Activated CD8-positive, alpha-beta T cell treated with anti-CD3 and anti-CD28 coated beads, Interleukin-2, amount 10 ng/mL, durations not matched to agents 7 days and 5 days (primary cell): ENCODE measurements at regions not wholly inside any gene's neighbourhood (a gene's known extent, or its start where the extent isn't known, plus 50 kb on each side); places are given as distances from the start of the nearest gene placed in this dataset.

Experiments used
- ATAC-seq: fragments of 150-1000 bp; cut with Tn5 transposase; one replicate; pipeline ENCODE4 v1.10.0; 2021; ENCODE audit warnings: moderate library complexity
- CTCF ChIA-PET: fragments of 350-600 bp; sonication (Branson Sonifier 250); formaldehyde crosslinking; loops from one replicate; lab custom pipeline; 2021; ENCODE audit warnings: antibody characterized with exemption; lab: Charles Lee
- POLR2A ChIA-PET: fragments of 350-600 bp; sonication (Branson Sonifier 250); formaldehyde crosslinking; loops from one replicate; lab custom pipeline; 2021; ENCODE audit warnings: antibody characterized with exemption; lab: Charles Lee
- DNase-seq: peaks from one replicate; pipeline ENCODE4 v3.0.0-alpha.2; 2020
- H3K27ac Mint-ChIP-seq: one replicate; pipeline ENCODE4 v1.8.0; 2021; ENCODE audit warnings: mild to moderate bottlenecking, mixed read lengths
- H3K27me3 Mint-ChIP-seq: one replicate; pipeline ENCODE4 v1.8.0; 2021; ENCODE audit warnings: low read depth, mixed read lengths
- H3K36me3 Mint-ChIP-seq: one replicate; pipeline ENCODE4 v1.8.0; 2021; ENCODE audit warnings: low read depth, mixed read lengths
- H3K4me1 Mint-ChIP-seq: one replicate; pipeline ENCODE4 v1.8.0; 2021; ENCODE audit warnings: low read depth, mixed read lengths
- H3K4me3 Mint-ChIP-seq: one replicate; pipeline ENCODE4 v1.8.0; 2021; ENCODE audit warnings: mild to moderate bottlenecking, mixed read lengths
- H3K9me3 Mint-ChIP-seq: one replicate; pipeline ENCODE4 v1.8.0; 2022; ENCODE audit warnings: mixed read lengths; ENCODE audit not compliant: insufficient read depth

DNA sequence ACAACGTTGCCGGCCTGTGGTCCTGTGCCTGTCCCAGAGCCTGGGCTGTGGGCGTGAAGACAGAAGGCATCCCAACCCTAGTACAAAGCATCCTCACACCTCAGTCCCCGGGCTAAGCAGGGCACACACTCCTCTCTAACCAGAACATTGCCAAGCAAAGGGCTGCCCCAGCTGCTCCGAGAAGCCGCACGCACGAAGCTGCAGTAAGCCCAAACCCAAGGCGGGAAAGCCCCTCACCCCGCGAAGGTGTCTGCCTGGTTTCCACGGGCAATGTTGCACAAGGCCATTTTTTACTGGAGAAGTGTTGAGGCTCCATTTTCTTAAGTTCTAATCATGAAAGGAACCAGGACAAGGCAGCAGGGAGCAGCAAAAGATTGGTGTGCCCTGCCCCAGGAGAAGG lies 519.0 kb downstream of the NPHP4 start:
- H3K4me1 Mint-ChIP-seq: no peaks in the 10 kb centered on the region
- H3K36me3 Mint-ChIP-seq: no peaks in the 10 kb centered on the region
- DNase-seq (no peak), ATAC-seq (no peak)
- peaks cover 2% of the 10 kb centered on the region for H3K9me3 Mint-ChIP-seq
- no peak overlapping the region for H3K4me3 Mint-ChIP-seq
- ChIA-PET CTCF (no interaction called here), POLR2A (no interaction called here)
- H3K27me3 Mint-ChIP-seq: peaks cover 3% of the 10 kb centered on the region
- H3K27ac Mint-ChIP-seq: no peak overlapping the region

DNA sequence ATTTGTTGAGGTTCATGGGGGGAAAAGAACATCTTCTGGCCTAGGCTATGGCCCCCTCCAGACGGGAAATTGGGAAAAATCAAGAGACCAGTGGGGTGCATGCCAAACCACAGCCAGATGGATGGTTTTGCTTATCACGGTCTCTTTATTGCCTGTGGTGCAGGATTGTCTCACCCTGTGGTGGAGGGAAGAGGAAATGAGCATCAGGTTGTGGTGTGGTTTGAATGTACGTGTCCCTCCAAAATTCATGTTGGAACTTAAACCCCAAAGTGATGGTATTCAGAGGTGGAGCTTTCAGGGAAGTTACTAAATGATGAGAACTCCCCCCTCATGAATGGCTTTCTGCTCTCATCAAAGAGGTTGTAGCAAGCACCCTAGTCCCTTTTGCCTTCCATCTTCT lies 525.7 kb downstream of the NPHP4 start:
- POLR2A ChIA-PET: no interaction called here
- CTCF ChIA-PET: no interaction called here
- Mint-ChIP-seq H3K27me3 (no peaks in the 10 kb centered on the region), H3K36me3 (no peaks in the 10 kb centered on the region), H3K4me1 (peaks cover 12% of the 10 kb centered on the region), H3K27ac (no peak overlapping the region), H3K9me3 (peaks cover 3% of the 10 kb centered on the region), H3K4me3 (no peak overlapping the region)
- DNase-seq (no peak), ATAC-seq (no peak)

DNA sequence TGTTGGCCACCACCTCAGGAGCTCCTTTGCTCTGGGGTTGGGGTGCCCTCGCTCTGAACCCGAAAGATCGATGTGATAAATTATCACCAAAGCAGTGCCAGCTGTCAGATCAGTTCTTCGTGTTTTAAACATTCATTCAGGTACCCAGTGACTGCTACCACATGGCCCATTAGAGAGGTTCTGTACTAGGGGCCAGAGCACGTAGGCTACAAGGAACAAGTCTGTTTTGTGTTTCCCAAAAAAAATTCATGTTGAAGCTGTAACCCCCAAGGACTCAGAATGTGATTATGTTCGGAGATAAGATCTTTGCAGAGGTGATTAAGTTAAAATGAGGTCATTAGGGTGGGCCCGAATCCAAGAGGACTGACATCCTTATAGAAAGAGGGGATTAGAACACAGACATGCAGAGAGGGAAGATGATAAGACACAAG lies 526.9 kb downstream of the NPHP4 start:
- POLR2A ChIA-PET: no interaction called here
- Mint-ChIP-seq H3K27me3 (no peaks in the 10 kb centered on the region), H3K36me3 (no peaks in the 10 kb centered on the region), H3K4me3 (no peak overlapping the region), H3K4me1 (peaks cover 12% of the 10 kb centered on the region), H3K27ac (no peak overlapping the region), H3K9me3 (peaks cover 3% of the 10 kb centered on the region)
- CTCF ChIA-PET: no interaction called here
- no peak for DNase-seq
- no peak for ATAC-seq

GRCh38 chr1:5464366-5464765 lies 527.9 kb downstream of the NPHP4 start:
- CTCF ChIA-PET: no interaction called here

GRCh38 chr1:5460974-5461373 lies 531.3 kb downstream of the NPHP4 start:
- Mint-ChIP-seq H3K36me3 (no peaks in the 10 kb centered on the region), H3K27me3 (no peaks in the 10 kb centered on the region), H3K4me3 (no peak overlapping the region), H3K4me1 (peaks cover 2% of the 10 kb centered on the region), H3K27ac (no peak overlapping the region), H3K9me3 (no peaks in the 10 kb centered on the region)
- CTCF ChIA-PET: no interaction called here
- ATAC-seq: no peak
- DNase-seq: no peak
- POLR2A ChIA-PET: no interaction called here

More at GRCh38 chr1:5464366-5464765, 527.9 kb downstream of the NPHP4 start:
- DNase-seq (no peak), ATAC-seq (no peak)
- POLR2A ChIA-PET: no interaction called here
- H3K9me3 Mint-ChIP-seq: peaks cover 3% of the 10 kb centered on the region
- H3K36me3 Mint-ChIP-seq: no peaks in the 10 kb centered on the region
- H3K27me3 Mint-ChIP-seq: no peaks in the 10 kb centered on the region
- no peak overlapping the region for H3K27ac Mint-ChIP-seq
- H3K4me1 Mint-ChIP-seq: peaks cover 12% of the 10 kb centered on the region
- H3K4me3 Mint-ChIP-seq: no peak overlapping the region

DNA sequence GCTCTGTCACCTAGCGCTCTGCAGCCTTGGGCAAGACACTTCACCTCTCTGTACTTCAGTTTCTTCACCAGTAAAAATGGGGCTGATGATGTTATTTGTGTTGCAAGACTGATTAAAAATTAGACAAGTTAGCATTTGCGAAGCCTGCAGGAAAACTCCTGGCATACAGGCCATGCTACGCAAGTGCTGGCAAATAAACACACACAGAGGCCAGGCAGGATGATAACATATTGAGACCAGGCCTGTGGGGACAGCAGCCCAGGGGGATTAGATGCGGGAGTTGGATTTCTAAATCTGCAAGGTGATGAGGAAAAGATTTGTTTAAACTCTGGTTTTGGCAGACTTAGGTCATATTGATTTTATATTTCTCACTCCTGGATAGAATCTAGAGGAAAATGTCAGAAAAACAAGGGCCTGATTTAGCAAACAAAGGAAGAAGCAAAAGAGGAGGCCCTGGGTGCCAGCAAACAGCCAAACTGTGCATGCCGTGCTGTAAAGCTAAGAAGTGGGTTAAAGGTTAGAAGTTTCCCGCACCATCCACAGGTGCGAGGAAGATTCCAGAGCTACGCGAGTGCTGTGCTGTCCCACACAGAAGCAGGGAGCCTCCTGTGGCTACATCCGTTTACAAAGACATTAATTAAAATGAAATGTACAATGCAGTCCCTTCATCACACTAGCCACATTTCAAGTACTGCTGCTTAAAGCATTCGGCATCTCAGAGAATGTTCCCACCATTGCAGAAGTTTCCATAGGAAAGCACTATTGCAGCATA lies 532.2 kb downstream of the NPHP4 start:
- CTCF ChIA-PET: no interaction called here

DNA sequence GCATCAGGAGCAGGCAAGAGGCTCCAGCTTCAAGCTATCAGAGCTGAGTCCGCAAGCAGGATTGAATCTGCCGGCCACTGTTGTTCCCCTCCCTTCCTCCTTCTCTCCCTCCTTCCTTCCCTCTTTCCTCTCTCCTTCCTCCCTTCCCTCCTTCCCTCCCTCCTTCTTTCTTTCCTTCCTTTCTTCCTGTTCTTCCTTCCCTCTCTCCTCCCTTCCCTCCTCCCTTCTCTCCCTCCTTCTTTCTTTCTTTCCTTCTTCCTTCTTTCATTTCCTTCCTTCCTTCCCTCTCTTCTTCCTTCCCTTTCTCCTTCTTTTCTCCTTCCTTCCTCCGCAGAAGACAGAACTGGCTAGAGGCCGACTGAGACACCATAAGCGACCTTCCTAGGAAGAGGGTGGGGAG lies 534.0 kb downstream of the NPHP4 start:
- H3K27me3 Mint-ChIP-seq: peaks cover under 1% of the 10 kb centered on the region
- H3K27ac Mint-ChIP-seq: no peak overlapping the region
- CTCF ChIA-PET: no interaction called here

More for the DNA sequence above, 532.2 kb downstream of the NPHP4 start:
- H3K4me1 Mint-ChIP-seq: no peaks in the 10 kb centered on the region
- no peak overlapping the region for H3K4me3 Mint-ChIP-seq
- no peak overlapping the region for H3K27ac Mint-ChIP-seq
- no peak for DNase-seq
- no peaks in the 10 kb centered on the region for H3K36me3 Mint-ChIP-seq
- POLR2A ChIA-PET: no interaction called here
- H3K27me3 Mint-ChIP-seq: no peaks in the 10 kb centered on the region
- no peaks in the 10 kb centered on the region for H3K9me3 Mint-ChIP-seq
- ATAC-seq: no peak

DNA sequence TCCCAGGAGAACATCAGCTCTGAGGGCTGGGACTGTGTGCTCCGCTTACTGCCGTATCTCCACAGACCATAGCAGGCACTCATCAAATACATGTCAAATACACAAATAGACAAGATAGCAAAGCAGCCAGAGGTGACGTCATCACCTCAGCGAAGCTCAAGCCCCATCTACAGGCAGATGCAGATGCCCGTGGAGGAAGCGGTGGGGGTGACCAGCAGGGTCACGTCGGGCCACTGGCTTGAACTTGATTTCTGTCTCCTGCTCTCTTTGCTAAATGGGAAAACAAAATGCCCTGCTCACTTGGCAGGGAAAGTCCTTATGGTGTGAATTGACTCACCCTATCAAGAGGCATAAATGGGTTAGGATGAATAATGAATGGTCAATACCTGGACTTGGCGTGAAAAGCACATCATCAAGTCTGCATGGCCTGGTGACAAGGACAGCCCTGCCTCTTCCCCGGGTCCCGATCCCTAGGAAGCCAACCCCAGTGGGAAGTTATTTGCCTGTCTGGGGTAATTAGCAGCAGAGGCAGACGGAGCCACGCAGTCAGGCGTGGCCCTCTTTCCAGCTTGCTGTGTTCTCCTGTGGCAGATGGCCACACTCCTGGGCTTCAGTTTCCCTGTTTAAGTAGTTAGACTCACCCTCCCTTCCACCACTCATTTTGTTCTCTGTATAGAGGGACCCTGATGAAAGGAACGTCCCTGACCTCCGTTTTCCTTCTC lies 536.0 kb downstream of the NPHP4 start:
- Mint-ChIP-seq H3K4me1 (no peaks in the 10 kb centered on the region), H3K36me3 (no peaks in the 10 kb centered on the region), H3K4me3 (no peak overlapping the region), H3K27me3 (peaks cover 2% of the 10 kb centered on the region), H3K9me3 (no peaks in the 10 kb centered on the region), H3K27ac (no peak overlapping the region)
- ChIA-PET CTCF (no interaction called here), POLR2A (no interaction called here)
- no peak for ATAC-seq
- no peak for DNase-seq

More for the DNA sequence above, 534.0 kb downstream of the NPHP4 start:
- Mint-ChIP-seq H3K4me3 (no peak overlapping the region), H3K4me1 (no peaks in the 10 kb centered on the region), H3K36me3 (no peaks in the 10 kb centered on the region), H3K9me3 (no peaks in the 10 kb centered on the region)
- ATAC-seq (no peak), DNase-seq (no peak)
- POLR2A ChIA-PET: no interaction called here

GRCh38 chr1:5455651-5456050 lies 536.6 kb downstream of the NPHP4 start:
- POLR2A ChIA-PET: no interaction called here
- Mint-ChIP-seq H3K4me1 (no peaks in the 10 kb centered on the region), H3K36me3 (no peaks in the 10 kb centered on the region), H3K27ac (no peak overlapping the region), H3K4me3 (no peak overlapping the region), H3K9me3 (no peaks in the 10 kb centered on the region), H3K27me3 (peaks cover 4% of the 10 kb centered on the region)
- ATAC-seq: no peak
- CTCF ChIA-PET: no interaction called here
- DNase-seq: no peak

DNA sequence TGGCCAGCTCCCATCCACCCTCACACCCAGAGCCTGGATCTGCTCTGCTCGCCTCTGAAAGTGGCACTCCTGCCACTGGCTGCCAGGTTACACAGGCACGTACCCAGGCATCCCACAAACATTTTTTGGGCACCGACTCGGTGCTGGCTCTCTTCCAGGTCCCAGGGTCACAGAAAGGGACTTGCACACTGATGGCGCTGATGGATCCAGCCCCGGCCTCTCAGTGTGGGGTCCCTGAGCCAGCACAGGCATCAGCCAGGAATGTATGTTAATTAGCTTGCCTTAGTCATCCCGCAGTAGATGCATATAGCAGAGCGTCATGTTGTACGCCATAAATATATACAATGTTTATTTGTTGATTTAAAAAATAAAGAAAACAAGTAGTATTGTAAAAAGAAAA lies 537.2 kb downstream of the NPHP4 start:
- peaks cover 6% of the 10 kb centered on the region for H3K27me3 Mint-ChIP-seq
- H3K36me3 Mint-ChIP-seq: no peaks in the 10 kb centered on the region
- H3K4me1 Mint-ChIP-seq: no peaks in the 10 kb centered on the region
- POLR2A ChIA-PET: no interaction called here
- H3K4me3 Mint-ChIP-seq: no peak overlapping the region
- CTCF ChIA-PET: no interaction called here
- H3K27ac Mint-ChIP-seq: no peak overlapping the region
- no peaks in the 10 kb centered on the region for H3K9me3 Mint-ChIP-seq
- no peak for ATAC-seq
- DNase-seq: no peak

GRCh38 chr1:5453347-5453746 lies 538.9 kb downstream of the NPHP4 start:
- Mint-ChIP-seq H3K36me3 (no peaks in the 10 kb centered on the region), H3K9me3 (no peaks in the 10 kb centered on the region), H3K27me3 (peaks cover 6% of the 10 kb centered on the region), H3K4me1 (no peaks in the 10 kb centered on the region), H3K27ac (no peak overlapping the region), H3K4me3 (no peak overlapping the region)
- POLR2A ChIA-PET: no interaction called here
- DNase-seq: no peak
- CTCF ChIA-PET: no interaction called here
- ATAC-seq: no peak

- ChIA-PET POLR2A (no interaction called here), CTCF (no interaction called here)
- H3K27me3 Mint-ChIP-seq: peaks cover 6% of the 10 kb centered on the region
- H3K36me3 Mint-ChIP-seq: no peaks in the 10 kb centered on the region
- no peak overlapping the region for H3K27ac Mint-ChIP-seq
- ATAC-seq (no peak), DNase-seq (no peak)
- H3K9me3 Mint-ChIP-seq: no peaks in the 10 kb centered on the region
- H3K4me3 Mint-ChIP-seq: no peak overlapping the region
- no peaks in the 10 kb centered on the region for H3K4me1 Mint-ChIP-seq
These were observed 540.6 kb downstream of the NPHP4 start for GRCh38 chr1:5451671-5452070.
